PC-3 (cell line): ENCODE measurements at regions not wholly inside any gene's neighbourhood (a gene's known extent, or its start where the extent isn't known, plus 50 kb on each side); places are given as distances from the start of the nearest gene placed in this dataset.

Experiments
- EZH2 ChIP-seq: fragments of 300-600 bp; sonication (generic); IDR thresholded peaks from one replicate; pipeline ENCODE4 v1.6.1; 2017; ENCODE audit warnings: antibody characterized with exemption, mild to moderate bottlenecking, low read length; ENCODE audit not compliant: unreplicated experiment
- EZH2phosphoT487 ChIP-seq: fragments of 300-600 bp; sonication (generic); IDR thresholded peaks from 2 replicates; pipeline ENCODE4 v1.6.1; 2018; ENCODE audit warnings: mild to moderate bottlenecking, antibody characterized with exemption, low read length, borderline replicate concordance
- TF ChIP-seq, protein P1 (sequence below): fragments of 300-600 bp; sonication (generic); conservative IDR thresholded peaks from 2 replicates; pipeline ENCODE4 v1.5.1; 2017; ENCODE audit warnings: antibody characterized with exemption, low read depth, mild to moderate bottlenecking, low read length

DNA sequence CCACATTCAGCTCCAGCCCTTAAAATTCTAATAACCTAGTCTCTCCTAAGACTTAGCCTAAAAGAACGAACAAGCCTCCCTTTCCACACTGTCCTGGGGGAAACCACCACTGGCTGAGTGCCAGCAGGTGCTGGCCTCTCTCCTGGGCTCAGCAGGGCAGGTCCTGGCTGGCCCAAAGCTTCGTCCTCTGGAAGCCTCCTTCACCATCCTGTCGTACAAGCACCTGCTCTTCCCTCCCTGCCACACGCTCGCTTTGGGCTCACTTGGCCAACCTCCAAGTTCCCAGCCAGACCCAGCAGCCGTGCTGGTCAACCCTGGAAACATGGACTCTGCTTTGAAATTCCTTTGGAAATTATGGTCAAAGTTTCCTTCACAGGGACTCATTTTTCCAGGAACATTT lies 58.2 kb upstream of the SLC25A33 start:
- TF ChIP-seq, protein P1, sequence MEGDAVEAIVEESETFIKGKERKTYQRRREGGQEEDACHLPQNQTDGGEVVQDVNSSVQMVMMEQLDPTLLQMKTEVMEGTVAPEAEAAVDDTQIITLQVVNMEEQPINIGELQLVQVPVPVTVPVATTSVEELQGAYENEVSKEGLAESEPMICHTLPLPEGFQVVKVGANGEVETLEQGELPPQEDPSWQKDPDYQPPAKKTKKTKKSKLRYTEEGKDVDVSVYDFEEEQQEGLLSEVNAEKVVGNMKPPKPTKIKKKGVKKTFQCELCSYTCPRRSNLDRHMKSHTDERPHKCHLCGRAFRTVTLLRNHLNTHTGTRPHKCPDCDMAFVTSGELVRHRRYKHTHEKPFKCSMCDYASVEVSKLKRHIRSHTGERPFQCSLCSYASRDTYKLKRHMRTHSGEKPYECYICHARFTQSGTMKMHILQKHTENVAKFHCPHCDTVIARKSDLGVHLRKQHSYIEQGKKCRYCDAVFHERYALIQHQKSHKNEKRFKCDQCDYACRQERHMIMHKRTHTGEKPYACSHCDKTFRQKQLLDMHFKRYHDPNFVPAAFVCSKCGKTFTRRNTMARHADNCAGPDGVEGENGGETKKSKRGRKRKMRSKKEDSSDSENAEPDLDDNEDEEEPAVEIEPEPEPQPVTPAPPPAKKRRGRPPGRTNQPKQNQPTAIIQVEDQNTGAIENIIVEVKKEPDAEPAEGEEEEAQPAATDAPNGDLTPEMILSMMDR, result no peak
- no peak for TF ChIP-seq EZH2phosphoT487
- no peak for TF ChIP-seq EZH2
